HG02678 (cell line): ENCODE measurements at regions not wholly inside any gene's neighbourhood (a gene's known extent, or its start where the extent isn't known, plus 50 kb on each side); places are given as distances from the start of the nearest gene placed in this dataset.
A peak's percentile ranks its signal among the peaks of the same experiment; 100 is the strongest.

Experiments
- ATAC-seq: cut with Tn5 transposase; IDR thresholded peaks from one replicate; pipeline ENCODE4 v1.9.1; 2021; ENCODE audit warnings: mild to moderate bottlenecking, moderate library complexity; ENCODE audit not compliant: unreplicated experiment

DNA sequence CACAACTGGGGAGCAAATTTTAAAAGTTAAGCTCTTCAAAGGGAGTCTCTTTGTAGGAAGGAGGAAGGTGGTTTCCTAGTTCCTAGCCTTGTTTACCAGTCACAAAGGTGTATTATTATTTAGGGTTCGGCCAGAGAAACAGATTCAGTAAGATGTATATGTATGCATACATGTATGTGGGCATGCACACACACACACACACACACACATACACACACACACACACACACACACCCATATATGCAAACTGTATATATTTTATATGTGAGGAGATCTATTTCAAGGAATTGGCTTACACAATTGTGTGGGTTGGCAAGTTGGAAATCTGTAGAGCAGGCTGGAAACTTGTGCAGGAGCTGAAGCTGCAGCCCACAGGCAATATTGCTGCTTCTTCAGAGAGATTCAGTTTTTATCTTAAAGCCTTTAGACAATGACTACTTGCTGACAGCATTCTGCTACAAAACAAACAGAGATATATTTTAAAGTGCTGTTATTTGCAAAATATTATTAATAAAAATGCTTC is 75.3 kb upstream of the DNAH5 start:
- no peak for ATAC-seq

DNA sequence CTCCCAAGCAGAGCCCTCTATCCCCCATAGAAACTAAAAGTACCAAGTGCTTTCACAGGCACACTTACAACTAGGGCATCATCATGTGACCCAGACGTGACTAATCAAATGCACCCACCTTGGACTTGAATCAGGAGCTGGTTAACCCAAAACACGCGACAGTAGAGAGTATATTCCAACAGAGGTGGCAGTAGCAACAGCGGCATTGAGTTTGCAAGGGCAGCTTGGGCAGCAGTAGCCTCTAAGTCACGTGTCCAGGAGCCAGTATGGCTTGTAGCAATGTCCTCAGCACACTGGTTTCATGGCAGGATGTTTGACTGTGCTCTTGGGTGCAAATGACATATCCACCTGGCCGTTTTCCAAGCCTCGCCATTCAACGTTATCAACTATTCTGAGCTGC is 73.4 kb upstream of the DNAH5 start:
- ATAC-seq = no peak

DNA sequence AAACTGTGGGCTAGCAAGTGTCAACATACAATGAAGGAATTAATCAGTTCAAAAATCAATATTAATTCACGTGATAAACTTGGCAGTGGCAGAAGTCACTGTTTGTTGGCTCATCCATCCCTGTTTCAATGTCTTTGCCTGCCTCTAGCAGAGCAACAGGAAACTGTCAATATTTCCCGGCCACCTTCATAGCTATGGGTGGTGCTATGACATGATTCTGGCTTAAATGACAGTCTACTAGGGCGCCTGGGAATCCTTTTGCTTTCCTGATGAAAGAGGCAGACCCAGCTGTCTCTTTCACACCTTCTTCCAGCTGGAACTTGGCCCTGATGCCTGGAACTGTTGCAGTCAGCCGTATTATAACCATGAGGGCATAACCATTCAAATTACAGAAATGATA is 72.1 kb upstream of the DNAH5 start:
- ATAC-seq = no peak

DNA sequence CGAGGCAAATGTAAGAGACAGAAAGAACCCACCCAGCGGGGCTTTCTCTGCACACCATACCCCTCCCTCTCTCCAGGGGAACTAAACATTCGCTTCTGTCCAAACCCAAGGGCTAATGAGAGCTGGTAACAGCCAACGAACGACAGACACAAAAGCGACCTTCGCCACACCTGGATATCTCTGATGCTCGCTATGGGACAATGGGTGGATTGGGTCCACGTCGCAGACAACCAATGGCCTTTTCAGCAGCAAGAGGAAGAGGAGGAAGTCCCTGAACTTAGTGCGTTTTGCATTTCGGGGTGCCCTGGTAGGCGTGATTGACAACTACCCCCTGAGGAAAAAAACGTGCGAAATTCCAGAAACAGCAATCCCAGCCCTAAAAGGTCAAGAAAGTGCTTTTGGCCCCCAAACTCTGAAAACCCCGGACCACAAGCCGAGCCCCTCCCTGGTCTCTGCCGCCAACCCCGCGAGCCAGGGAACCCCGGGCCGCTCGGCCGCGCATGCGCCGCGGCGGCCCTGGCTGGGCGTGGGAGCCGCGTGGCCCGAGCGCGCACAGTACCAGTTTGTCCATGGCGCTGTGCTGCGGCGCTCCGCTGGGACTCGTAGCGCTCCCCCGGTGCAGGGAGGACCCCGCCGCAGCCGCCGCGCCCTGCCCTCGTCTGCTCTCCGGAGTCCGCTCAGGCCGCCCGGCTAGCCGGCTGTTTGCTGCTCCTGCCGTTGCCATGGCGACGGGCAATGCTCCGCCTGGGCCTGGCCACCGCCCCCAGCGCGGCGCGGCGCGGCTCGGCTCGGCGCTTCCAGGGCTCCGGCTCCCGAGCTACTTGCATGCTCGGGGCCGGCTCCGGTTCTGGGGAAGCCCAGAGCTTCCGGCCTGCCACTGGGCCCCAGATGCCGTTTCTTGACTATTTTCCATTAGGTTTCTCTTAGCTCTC is 66.9 kb upstream of the DNAH5 start:
- peak; percentile 88 for ATAC-seq

DNA sequence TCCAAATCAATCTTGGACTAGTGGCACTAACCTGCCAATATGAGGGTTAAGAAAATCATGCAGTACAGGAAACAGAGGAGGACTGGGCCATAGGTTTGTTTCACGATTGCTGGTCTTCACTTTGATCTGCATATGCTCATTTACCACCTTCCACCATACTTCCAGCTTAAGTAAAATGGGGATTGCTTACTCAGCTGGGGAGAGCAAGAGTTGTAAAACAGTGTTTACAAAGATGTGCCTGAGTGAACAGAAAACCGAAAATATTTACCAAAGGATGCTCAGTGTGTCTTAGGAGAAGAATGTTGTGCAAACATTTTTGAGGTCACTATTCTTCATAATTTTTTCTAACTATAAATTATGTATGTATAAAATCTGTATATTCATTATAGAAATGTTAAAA is 65.1 kb upstream of the DNAH5 start:
- ATAC-seq = no peak

DNA sequence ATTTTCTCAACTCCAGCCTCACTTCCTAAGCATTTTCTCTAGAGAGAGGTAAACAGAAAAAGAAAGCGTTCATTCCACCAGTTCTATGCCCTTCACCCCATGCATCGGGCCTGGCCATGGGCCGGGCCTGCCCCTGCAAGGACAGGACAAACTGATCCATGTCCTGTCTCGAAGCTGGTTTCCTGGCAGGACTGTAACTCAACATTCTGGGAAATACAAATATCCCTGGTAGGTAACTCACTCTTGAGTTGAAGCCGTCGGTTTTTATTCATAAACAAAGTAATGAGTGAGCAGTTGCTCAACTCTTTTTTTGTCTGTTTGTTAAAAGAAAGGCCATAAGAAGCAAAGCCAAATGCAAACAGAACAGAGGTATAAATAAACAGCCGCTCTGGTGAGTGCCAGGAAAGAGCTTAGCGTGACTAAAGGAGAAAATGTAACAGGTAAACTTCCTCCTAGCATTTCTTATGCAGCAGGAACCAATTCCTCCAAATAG is 64.4 kb upstream of the DNAH5 start:
- ATAC-seq = no peak

DNA sequence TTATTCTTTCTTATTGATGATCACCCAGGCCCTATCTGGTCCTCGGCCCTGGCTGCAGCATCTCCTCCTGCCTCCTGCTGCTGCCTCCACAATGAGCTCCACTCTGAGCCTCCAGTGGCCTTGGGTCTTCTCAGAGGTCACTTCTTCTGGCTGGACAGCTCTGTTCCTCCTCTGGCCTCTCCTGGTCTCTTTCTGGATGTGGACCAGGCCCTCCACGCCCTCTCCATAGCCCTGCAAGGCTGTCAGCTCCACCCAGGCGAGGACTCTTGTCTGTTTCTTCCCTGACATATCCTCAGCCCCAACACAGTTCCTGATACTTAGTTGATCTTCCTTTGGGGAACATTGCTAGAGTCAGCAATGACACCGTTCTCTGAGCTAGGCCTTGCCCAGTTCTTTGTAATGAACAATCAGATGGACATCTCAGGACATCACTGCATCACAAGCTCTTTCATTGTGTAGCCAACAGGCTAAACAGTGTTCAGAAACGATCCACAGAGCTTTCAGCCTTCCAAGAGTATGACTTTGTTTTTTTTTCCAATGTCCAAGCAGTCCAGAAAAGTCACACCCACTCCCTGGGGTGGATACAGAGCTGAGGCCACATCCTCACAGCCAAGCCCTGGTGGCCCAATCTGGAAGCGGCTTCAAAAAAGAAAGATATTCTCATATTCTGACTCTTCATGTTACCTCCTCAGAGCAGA is 62.5 kb upstream of the DNAH5 start:
- ATAC-seq = no peak

DNA sequence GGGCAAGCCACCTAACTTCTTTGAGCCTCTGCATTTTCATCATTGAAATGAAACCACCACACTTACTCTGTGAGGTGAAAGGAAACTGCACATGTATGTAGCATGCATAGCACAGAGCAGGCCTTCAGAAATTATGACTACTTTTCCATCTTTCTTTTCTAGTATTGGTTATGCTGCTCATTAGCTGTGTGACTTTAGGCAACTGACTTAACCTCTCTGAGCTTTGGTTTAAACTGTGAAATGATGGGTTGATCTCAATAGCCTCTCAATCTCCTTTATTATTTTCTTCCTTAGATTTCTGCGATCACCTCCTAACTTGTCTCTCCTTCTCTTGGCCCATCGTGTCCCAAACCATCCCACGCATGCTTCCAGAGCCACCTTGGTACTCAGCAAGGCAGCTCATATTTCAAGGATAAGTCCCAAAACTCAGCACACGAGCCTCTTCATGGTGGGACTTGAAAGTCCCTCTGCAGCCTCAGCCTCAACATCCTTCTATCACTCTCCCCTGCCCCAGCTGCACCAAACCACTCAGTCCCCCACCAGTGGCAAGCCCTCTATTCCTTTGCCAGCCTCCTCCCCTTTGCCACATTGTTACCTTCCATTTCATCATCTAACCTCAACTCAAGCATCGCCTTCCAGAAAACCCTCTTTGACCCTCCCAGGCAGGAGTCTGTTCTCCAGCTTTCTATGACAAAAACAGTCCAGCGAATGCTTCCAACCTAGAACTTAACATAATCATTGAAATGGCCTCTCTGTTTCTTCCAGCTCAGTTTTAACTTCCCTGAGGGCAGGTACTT is 60.3 kb upstream of the DNAH5 start:
- no peak for ATAC-seq

DNA sequence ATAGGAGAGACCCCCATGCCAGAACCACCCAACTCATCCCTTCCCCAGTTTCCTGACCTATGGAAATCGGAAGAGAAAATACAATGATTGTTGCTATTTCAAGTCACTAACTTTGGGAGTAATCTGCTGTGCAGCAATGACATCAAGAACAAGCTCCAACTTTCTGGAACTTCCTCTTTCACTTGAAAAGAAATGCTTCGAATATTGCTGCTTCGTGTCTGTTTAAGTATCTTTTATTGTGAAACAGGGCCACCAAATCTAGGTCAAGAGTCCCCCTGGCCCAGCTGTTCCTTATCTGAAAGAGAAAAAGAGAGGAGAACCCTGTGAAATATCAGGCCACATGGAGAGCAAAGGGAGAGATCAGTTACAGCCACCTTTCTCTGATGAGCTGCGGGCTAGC is 59.4 kb upstream of the DNAH5 start:
- ATAC-seq = no peak

DNA sequence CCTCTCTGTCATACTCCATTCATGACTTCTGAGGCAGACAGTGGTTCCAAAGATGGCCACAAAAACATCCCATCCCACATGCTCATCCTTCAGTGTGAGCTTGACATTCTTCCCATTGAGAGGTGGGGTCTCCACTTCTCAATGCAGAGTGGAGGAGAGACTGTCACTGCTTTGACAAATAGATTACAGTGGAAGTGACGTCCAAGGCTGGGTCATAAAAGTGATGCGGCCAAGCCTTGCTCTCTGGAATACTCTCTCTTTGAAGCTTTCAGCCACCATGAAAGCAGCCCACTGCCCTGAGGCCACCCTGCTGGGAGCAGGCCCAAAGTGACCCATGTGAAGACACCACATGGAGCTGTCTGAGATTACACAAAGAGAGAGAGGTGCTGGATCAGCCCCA is 59.0 kb upstream of the DNAH5 start:
- no peak for ATAC-seq

DNA sequence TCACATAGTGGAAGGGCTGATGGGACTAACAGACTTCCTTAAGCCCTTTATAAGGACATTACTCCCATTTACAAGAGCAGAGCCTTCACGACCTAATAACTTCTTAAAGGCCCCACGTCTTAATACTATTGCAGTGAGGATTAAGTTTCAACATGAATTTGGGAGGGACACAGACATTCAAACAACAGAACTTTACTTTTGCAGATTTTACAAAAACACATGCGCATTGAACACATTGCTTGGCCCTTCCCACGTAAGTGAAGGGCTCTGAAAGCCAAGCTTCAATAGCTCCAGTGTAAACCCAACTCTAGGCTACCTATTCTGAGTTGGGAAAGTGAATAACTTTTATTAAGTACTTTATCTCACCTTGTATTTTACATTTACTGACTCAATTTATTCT is 53.8 kb upstream of the DNAH5 start:
- ATAC-seq = no peak

DNA sequence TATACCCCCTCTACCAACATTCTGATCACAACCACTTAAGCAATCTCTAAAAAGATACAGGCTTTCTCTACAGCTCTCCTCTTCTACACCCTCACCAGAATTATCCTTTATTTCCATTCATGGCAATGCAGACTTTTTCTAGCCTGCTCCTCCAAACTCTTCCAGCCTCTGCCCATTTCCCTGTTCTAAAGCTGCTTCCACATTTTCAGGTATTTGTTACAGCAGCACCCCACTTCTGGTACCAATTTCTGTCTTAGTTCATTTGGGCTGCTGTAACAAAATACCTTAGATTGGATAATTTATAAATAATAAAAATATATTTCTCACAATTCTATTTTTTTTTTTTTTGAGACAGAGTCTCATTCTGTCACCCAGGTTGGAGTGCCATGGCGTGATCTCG is 53.0 kb upstream of the DNAH5 start:
- no peak for ATAC-seq

DNA sequence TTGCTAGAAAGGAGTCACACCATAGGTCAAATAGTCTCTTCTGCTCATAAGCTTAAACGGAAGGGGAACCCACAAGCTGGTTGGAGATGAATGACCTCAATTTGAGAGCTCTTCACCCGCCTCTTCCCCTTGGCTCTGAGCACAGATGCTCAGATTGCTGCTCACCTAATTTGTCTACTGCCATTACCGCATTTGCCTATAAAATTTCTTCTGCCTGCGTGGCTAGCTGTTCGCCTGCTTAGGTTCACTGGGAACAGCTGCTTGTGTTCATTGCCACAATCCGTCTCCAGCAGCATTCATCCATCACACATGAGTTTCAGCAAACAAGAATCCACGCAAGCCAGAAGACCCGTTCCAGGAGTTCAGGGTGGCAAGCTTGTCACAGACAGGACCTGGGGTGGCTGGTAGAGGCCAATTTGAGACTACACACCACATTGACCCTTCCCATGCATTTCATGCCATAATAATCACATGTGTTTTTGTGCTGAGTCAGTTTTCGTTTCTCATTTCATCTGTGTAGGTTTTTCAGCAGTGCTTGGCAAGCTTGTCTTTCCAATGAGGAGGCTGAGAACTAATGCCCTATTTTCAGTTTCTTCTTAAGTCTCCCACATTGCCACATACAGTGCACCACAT is 50.2 kb upstream of the DNAH5 start:
- peak; percentile 88 for ATAC-seq
